IMR-90 (cell line): ENCODE measurements at regions not wholly inside any gene's neighbourhood (a gene's known extent, or its start where the extent isn't known, plus 50 kb on each side); places are given as distances from the start of the nearest gene placed in this dataset.

Source experiments
- CEBPB ChIP-seq: IDR thresholded peaks from 2 replicates; pipeline ENCODE4 v1.6.1; 2012; ENCODE audit warnings: low read depth, low read length, improper control_type of control experiment
- CHD1 ChIP-seq: IDR thresholded peaks from 2 replicates; pipeline ENCODE4 v1.6.1; 2012; ENCODE audit warnings: low read depth, low read length, improper control_type of control experiment
- MAZ ChIP-seq: IDR thresholded peaks from 2 replicates; pipeline ENCODE4 v1.6.1; 2012; ENCODE audit warnings: low read depth, mild to moderate bottlenecking, low read length, improper control_type of control experiment, moderate library complexity, borderline replicate concordance
- MXI1 ChIP-seq: IDR thresholded peaks from 2 replicates; pipeline ENCODE4 v1.6.1; 2012; ENCODE audit warnings: low read depth, mild to moderate bottlenecking, low read length, moderate library complexity, borderline replicate concordance
- NFE2L2 ChIP-seq: fragments of 150-350 bp; IDR thresholded peaks from 2 replicates; pipeline ENCODE4 v1.6.1; 2016; ENCODE audit warnings: low read depth, mild to moderate bottlenecking, low read length
- POLR2A ChIP-seq: IDR thresholded peaks from 2 replicates; pipeline ENCODE4 v1.6.1; 2012; ENCODE audit warnings: mild to moderate bottlenecking, low read depth, low read length
- RAD21 ChIP-seq: IDR thresholded peaks from 2 replicates; pipeline ENCODE4 v1.6.1; 2012; ENCODE audit warnings: low read length, improper control_type of control experiment
- RCOR1 ChIP-seq: IDR thresholded peaks from 2 replicates; pipeline ENCODE4 v1.6.1; 2012; ENCODE audit warnings: mild to moderate bottlenecking, low read length, improper control_type of control experiment; ENCODE audit not compliant: insufficient replicate concordance
- RFX5 ChIP-seq: IDR thresholded peaks from 2 replicates; pipeline ENCODE4 v1.8.0; 2012; ENCODE audit warnings: low read depth, mild to moderate bottlenecking, low read length, moderate library complexity
- SMC3 ChIP-seq: fragments of 150-350 bp; IDR thresholded peaks from 2 replicates; pipeline ENCODE4 v1.6.1; 2016; ENCODE audit warnings: low read depth, mild to moderate bottlenecking, antibody characterized with exemption, low read length, moderate library complexity
- USF2 ChIP-seq: fragments of 150-350 bp; IDR thresholded peaks from 2 replicates; pipeline ENCODE4 v1.6.1; 2017; ENCODE audit warnings: mild to moderate bottlenecking, antibody characterized with exemption, low read length, low read depth
- TF ChIP-seq, protein P1 (sequence below): conservative IDR thresholded peaks from 2 replicates; pipeline ENCODE4 v1.5.1; 2012; ENCODE audit warnings: mild to moderate bottlenecking, low read depth, low read length, improper control_type of control experiment
- TF ChIP-seq, protein P2 (sequence below): fragments of 150-350 bp; IDR thresholded peaks from 2 replicates; pipeline ENCODE4 v1.6.1; 2016; ENCODE audit warnings: low read depth, mild to moderate bottlenecking, low read length, moderate library complexity, borderline replicate concordance

GRCh38 chr12:68431786-68432185, 99.6 kb upstream of the MDM1 start:
- TF ChIP-seq, protein P1, sequence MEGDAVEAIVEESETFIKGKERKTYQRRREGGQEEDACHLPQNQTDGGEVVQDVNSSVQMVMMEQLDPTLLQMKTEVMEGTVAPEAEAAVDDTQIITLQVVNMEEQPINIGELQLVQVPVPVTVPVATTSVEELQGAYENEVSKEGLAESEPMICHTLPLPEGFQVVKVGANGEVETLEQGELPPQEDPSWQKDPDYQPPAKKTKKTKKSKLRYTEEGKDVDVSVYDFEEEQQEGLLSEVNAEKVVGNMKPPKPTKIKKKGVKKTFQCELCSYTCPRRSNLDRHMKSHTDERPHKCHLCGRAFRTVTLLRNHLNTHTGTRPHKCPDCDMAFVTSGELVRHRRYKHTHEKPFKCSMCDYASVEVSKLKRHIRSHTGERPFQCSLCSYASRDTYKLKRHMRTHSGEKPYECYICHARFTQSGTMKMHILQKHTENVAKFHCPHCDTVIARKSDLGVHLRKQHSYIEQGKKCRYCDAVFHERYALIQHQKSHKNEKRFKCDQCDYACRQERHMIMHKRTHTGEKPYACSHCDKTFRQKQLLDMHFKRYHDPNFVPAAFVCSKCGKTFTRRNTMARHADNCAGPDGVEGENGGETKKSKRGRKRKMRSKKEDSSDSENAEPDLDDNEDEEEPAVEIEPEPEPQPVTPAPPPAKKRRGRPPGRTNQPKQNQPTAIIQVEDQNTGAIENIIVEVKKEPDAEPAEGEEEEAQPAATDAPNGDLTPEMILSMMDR: no peak
- TF ChIP-seq POLR2A (no peak), MXI1 (no peak), RCOR1 (no peak), USF2 (no peak), MAZ (no peak), RFX5 (no peak), CHD1 (no peak), RAD21 (no peak), CEBPB (no peak), NFE2L2 (no peak), SMC3 (no peak)
- TF ChIP-seq, protein P2, sequence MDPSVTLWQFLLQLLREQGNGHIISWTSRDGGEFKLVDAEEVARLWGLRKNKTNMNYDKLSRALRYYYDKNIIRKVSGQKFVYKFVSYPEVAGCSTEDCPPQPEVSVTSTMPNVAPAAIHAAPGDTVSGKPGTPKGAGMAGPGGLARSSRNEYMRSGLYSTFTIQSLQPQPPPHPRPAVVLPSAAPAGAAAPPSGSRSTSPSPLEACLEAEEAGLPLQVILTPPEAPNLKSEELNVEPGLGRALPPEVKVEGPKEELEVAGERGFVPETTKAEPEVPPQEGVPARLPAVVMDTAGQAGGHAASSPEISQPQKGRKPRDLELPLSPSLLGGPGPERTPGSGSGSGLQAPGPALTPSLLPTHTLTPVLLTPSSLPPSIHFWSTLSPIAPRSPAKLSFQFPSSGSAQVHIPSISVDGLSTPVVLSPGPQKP: no peak
